ENCODE measurements at regions not wholly inside any gene's neighbourhood (a gene's known extent, or its start where the extent isn't known, plus 50 kb on each side); places are given as distances from the start of the nearest gene placed in this dataset.
"Not testable (repeated sequence)": the region's sequence is repeated elsewhere in the genome, so short reads cannot be mapped to it uniquely, and the experiment has no call there.

GRCh38 chr4:151597691-151598090, 163.1 kb downstream of the GATB start:
- not testable (repeated sequence) for TF ChIP-seq BHLHE40 (IDR thresholded peaks at IDR 0.05; ENCODE audit: low read depth, low read length); MXI1 (IDR thresholded peaks at IDR 0.05; ENCODE audit: borderline replicate concordance, low read depth, low read length); CTCF (conservative IDR thresholded peaks at IDR 0.05; ENCODE audit: low read depth, low read length); RFX5 (IDR thresholded peaks at IDR 0.05; ENCODE audit: low read depth, low read length); RAD21 (IDR thresholded peaks at IDR 0.05; ENCODE audit: low read length); POLR2A (IDR thresholded peaks at IDR 0.05; ENCODE audit: low read depth, low read length); RCOR1 (IDR thresholded peaks at IDR 0.05; ENCODE audit: insufficient replicate concordance, low read length); CEBPB (IDR thresholded peaks at IDR 0.05; ENCODE audit: low read depth, low read length); SMC3 (IDR thresholded peaks at IDR 0.05; ENCODE audit: low read depth, low read length); MAZ (IDR thresholded peaks at IDR 0.05; ENCODE audit: borderline replicate concordance, low read depth, low read length); USF2 (IDR thresholded peaks at IDR 0.05; ENCODE audit: low read depth, low read length); FOS (IDR thresholded peaks at IDR 0.05; ENCODE audit: low read depth, low read length)

Data from IMR-90 (cell line).